ENCODE measurements at regions not wholly inside any gene's neighbourhood (a gene's known extent, or its start where the extent isn't known, plus 50 kb on each side); places are given as distances from the start of the nearest gene placed in this dataset.

DNA sequence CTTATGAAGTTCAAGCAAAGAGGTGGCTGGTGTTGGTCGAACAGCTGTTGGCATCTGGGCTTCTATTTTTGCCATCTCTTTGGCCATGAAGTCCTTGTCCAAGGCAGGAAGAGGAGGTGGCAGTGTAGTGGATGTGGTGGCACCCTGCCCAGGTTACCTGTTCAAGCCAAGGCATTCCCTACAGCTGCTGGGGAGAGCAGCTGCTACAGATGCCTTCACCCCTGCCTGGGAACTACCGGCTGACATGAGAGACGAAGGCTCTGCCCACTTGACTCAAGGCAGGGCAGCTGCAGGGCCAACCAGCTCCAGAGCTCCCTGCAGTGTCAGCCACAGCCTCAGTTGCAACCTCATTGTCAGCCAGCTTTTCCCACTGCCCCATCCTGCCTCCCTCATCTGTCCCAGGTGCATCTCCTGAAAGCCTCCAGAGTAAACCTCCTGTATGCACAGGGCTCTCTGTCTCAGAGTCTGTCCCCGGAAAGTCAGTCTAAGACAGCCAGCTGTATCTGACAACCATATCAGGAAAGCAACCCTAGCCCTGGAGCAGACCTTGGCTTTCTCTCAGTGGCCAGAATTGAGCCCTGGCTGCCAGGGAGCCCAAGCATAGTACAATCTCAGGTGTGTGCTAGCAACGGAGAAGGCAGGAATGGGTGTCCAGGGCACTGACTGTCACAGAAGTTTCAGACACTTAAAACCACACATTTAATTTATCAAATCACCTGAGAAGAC is 115.9 kb downstream of the RPIA start:
- TF ChIP-seq, protein P1, sequence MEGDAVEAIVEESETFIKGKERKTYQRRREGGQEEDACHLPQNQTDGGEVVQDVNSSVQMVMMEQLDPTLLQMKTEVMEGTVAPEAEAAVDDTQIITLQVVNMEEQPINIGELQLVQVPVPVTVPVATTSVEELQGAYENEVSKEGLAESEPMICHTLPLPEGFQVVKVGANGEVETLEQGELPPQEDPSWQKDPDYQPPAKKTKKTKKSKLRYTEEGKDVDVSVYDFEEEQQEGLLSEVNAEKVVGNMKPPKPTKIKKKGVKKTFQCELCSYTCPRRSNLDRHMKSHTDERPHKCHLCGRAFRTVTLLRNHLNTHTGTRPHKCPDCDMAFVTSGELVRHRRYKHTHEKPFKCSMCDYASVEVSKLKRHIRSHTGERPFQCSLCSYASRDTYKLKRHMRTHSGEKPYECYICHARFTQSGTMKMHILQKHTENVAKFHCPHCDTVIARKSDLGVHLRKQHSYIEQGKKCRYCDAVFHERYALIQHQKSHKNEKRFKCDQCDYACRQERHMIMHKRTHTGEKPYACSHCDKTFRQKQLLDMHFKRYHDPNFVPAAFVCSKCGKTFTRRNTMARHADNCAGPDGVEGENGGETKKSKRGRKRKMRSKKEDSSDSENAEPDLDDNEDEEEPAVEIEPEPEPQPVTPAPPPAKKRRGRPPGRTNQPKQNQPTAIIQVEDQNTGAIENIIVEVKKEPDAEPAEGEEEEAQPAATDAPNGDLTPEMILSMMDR (IDR thresholded peaks at IDR 0.05) = no peak
- TF ChIP-seq POLR2A (IDR thresholded peaks at IDR 0.05) = no peak
